Tibial nerve (tissue), 4 donors: ENCODE measurements at regions not wholly inside any gene's neighbourhood (a gene's known extent, or its start where the extent isn't known, plus 50 kb on each side); places are given as distances from the start of the nearest gene placed in this dataset.

Experiments
- EP300 ChIP-seq, 2 donors: sonication (generic); formaldehyde crosslinking; IDR thresholded peaks; one replicate each; pipeline ENCODE4 v1.6.1; 2017; ENCODE audit warnings: antibody characterized with exemption in 2 of 2, mild to moderate bottlenecking in 1 of 2
- TF ChIP-seq, protein P1 (sequence below), 5 experiments: fragments of 200-600 bp in 3 of 5; fragments of 450-650 bp in 2 of 5; sonication (generic) in 3 of 5; IDR thresholded peaks; one replicate each; pipeline ENCODE4 v1.5.1; 2016 to 2019; ENCODE audit warnings: antibody characterized with exemption in 5 of 5, mild to moderate bottlenecking in 3 of 5, moderate library complexity in 2 of 5

- no peak for TF ChIP-seq EP300 (IDR thresholded peaks at IDR 0.05)
- TF ChIP-seq, protein P1, sequence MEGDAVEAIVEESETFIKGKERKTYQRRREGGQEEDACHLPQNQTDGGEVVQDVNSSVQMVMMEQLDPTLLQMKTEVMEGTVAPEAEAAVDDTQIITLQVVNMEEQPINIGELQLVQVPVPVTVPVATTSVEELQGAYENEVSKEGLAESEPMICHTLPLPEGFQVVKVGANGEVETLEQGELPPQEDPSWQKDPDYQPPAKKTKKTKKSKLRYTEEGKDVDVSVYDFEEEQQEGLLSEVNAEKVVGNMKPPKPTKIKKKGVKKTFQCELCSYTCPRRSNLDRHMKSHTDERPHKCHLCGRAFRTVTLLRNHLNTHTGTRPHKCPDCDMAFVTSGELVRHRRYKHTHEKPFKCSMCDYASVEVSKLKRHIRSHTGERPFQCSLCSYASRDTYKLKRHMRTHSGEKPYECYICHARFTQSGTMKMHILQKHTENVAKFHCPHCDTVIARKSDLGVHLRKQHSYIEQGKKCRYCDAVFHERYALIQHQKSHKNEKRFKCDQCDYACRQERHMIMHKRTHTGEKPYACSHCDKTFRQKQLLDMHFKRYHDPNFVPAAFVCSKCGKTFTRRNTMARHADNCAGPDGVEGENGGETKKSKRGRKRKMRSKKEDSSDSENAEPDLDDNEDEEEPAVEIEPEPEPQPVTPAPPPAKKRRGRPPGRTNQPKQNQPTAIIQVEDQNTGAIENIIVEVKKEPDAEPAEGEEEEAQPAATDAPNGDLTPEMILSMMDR (IDR thresholded peaks at IDR 0.05): no peak
Observed at GRCh38 chr9:28155067-28155466, 581.8 kb upstream of the C9orf72 start.
